DMS 273 (cell line): ENCODE measurements at regions not wholly inside any gene's neighbourhood (a gene's known extent, or its start where the extent isn't known, plus 50 kb on each side); places are given as distances from the start of the nearest gene placed in this dataset.

Source experiments
- DNase-seq: peaks from one replicate; lab custom pipeline; 2025; ENCODE audit not compliant: unreplicated experiment; lab: John Stamatoyannopoulos, UW

DNA sequence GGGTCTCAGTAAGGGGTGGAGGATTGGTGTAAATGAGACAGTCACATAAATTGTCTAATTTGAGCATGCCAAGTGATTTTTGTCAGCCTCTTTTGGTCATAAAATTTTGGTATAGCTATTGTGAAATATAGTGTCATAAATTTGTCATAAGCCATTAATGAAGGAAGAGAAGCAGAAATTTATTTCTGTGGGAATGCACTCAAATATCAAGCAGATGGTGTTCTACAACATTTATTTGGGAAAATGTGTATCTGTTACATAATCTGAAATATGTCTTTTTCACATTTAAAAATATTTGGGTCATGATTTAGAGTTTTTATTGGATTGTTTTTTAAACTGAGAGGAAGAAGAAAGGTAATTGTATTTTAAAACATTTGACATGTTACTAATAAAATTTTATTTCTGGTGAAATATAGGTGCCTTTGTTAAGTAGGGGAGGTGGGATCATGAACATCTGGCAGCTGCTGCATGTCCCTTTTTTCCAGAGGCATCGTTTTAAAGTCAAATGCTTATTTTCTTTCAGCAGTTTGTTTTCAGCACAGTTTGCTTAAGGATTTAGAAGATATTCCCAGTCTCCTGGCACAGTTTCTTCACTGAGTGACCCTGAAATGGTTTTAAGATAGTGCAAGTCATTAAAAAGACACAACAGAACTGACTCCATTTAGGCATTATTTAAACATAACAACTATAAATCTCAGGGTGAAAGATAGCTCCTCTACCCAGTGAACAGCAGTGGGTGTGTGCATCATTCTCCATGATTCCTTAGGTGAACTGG, 371.7 kb downstream of the SNAPC1 start:
- DNase-seq: no peak

DNA sequence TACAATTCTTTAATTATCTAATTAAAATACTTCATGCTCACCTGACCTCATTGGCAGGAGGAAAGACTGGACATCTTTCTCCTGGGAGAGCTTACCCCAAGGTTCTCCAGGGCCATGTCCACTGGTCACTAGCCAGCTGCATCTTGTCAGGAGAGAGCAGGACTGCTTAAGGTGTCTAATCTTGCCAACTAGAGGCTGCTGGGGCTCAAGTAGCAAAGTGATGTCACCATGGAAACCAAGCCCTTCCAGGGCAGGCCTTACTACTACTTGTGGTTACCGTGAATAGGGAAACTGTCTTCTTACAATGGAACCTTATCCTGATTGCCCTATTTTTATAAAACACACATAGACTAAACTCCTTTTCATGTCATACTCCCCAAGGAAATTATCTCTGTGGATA, 376.4 kb downstream of the SNAPC1 start:
- DNase-seq: peak; percentile 33

DNA sequence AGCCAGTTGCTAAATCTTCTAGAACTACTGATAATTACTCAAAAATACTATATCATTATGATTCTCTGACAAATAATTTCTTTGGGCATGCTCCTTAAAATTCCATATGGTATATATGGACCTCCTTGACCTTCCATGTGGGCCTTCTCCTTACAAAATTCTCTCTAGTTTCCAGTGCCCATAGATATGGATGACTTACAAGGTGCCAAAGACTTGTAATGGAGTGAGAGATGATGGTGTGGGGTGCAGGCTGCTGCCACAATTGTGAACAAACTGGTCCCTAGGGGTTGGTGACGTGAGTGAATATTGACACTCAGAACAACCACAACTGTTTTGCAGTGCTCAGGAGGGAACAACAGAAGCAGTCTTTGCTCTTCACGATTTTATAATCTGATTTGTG, 378.9 kb downstream of the SNAPC1 start:
- no peak for DNase-seq

DNA sequence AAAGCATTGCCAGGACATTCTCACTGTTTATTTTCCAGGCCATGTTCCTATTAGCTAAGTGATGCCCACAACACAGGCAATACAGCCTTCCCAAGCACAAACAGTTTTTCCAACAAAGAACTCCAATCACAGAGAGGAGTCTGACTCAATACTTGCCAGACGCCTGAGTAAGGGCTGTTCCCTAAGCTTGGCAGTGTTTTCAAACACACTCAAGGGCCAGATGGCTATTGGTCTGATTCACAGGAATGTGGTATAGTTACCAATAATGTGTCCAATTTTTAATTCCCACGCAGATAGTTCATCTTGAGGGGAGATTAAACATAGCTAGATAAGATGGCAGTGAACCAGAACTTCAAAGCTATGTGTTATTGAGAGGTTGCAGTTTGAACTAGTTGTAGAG, 381.0 kb downstream of the SNAPC1 start:
- peak; percentile 37 for DNase-seq

DNA sequence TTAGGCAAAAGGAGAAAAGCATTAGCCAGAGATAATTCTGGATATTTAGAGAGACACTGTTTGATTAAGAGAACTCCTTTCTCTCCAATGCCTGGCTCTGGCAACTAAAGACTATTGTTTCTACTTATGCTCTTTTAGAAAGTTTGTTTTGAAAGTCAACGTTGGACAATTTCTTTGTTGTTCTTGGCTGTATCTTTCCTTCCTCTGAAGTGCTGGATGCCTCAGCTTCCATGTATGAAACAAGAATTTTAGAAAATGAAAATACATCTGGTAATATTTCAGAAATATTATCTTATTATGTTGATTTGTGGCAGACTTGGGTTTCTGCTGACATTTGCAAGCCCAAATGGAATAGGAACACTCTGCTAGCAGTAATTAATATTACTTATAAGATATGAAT, 382.6 kb downstream of the SNAPC1 start:
- DNase-seq: no peak

DNA sequence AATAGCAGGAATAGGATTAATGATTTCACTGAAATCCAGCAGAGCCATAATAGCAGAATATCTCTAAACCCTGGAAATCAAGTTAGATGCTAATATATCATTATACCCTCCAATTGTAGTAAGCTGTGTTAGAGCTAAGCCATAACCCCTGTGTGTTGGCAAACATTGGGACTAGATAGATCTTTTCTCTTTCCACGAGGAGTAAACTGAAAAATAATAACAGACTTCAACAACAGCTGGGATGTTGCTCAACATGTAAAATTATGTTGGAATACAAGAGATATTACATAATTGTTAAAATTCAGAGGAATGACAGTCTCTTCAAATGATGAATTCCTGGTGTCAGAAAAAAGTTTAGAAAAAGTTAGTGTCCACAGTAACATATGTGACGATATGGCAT, 383.8 kb downstream of the SNAPC1 start:
- no peak for DNase-seq

DNA sequence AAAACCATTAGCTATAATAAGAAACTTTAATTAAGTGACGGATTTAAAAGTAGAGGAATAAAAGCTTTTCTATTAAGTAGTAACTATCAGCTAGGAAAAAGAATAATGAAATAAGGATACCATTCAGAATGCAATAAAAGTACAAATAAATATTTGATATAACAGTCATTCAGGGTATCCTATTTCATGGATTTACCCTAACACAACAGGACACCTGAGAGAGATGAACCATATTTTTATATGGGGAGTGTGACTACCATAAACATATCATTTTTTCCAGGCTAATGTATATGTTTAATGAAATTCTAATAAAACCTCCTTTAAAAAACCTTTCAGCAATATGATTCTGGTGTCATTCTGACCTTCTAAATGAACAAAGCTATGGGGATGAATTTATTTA, 393.8 kb downstream of the SNAPC1 start:
- no peak for DNase-seq

DNA sequence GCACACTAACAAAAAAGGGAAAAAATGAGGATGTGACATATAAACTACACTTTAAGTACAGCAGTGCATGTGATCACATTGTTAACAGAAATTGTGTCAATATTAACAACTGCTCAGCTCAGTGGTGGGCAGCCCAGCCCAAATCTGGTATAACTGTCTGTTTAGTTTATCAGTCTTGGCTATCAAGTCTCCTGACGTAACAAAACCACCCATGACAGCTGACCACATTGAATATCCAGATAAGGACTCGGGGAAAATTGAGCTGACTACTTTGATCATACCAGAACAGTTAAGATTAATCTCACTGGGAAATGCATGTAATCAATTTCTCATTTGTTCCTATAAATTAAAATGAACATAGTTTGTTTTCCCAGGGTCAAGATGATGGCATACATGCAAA, 396.6 kb downstream of the SNAPC1 start:
- peak; percentile 7 for DNase-seq

DNA sequence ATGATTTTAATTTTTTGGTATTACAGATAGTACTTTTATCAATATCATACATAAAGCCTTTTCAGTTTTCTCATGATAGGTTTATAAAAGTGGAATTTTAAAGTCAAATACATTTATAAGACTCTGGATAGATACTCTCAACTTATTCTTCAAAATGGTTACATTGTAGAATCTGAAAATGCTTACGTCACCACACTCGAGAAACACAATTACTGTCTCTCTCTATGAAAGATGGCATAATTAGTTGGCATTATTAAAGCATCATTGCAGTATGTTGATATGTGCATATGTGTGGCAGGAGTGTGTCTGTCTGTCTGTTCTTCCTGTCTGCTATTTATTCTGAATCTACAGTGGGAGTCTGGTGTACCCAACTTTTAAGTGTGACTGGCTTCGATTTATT, 397.1 kb downstream of the SNAPC1 start:
- no peak for DNase-seq

DNA sequence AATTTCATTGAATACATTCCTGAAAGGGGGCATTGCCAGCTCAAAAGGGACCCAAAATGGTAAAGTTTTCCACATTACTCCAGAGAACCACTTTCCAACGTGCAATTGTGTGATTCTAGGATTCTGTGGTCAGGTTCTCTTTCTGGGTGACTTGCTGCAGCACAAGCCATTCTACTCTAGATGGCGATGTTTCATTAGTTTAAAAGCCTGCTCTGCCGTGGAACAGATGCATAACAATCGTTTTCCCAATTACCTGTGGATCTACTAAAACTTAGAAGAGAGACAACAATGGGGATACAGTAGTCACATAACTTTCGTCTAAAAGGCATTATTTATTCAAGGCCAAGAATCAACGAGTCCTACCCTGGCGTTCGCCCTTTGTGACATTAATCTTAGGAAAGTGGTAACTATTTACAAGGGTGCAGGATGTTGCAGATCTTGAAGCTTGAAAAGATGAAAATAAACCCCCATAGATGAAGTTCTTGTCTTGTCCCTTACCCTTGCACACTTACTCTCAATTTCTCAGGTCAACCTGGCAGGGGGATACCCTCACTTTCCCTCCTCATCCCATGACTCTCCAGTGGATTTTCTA, 400.9 kb downstream of the SNAPC1 start:
- DNase-seq: peak; percentile 75

DNA sequence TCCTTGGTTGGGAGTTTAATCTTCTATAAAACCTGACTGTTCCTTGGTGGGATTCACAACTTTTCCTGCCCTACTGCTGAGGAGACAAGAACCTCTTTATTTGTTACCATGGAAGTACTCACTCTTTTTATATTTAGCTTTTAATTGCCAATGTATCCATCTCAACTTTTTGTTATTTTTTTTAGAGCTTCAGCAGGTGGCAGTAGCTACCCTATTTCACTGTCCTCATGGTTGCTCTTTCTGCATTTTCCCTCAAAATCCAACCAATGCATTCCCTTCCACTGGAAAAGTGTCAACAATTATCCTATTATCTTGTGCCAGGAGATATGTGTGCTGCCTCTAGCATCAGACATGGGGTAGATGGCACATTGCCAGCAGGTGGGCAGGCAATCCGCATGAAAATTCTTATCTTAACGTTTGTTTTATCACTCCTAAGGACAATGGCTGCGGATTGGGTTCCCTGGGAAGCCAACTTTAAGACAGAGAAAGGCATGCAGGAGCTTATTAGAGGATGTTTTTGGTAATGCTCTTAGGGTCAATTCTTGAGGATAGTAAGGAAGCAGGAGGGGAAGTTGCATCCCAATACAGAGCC, 406.4 kb downstream of the SNAPC1 start:
- no peak for DNase-seq

DNA sequence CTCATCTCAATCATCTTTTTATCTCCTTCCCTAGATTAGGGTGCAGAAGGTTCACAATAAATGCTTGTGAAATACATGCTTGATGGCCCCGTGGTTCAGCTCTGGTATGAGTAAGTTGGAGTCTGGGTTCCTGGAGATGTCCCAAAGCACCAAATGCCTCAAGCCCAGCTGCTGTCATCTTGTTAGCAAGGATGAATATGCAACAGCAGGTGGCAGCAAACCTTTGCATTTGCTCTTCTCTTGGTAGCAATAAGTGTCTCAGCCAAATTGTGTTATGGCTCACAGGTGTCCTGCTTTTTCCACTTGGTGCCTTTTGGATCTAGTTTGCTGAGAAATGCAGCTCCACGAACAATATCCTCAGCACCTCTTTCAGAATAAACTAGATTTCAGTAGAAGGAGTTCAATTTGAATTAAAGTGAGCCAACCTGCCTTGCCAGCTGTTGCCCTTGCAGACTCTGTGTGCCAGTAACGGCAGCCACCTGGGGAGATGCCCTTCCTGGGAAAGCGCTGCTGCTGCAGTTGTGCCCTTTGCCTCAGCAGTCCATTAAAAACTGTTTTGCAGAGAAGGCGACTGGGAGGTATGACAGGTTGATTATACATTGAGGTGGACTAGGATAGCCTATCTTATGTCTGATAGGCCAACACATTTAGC, 417.3 kb downstream of the SNAPC1 start:
- DNase-seq: peak; percentile 85

DNA sequence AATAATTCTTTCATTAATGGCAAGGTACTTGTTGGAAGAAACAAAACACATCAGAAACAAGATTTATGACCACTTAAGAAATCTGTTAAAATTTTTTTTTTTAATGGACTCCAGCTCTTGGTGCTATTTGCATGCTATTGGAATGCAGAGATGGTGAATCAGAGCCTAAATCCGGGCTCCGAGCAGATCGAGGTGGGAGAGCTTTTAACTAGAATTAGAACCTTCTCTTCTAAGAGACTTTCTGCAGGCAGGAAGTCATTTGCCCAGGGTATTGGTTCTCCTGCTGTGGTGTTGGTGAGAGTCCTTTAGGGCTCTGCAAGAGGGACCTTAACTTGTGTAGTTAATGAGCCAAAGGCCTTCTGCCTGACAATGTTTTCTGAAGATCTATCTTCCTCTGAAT, 419.4 kb downstream of the SNAPC1 start:
- no peak for DNase-seq

DNA sequence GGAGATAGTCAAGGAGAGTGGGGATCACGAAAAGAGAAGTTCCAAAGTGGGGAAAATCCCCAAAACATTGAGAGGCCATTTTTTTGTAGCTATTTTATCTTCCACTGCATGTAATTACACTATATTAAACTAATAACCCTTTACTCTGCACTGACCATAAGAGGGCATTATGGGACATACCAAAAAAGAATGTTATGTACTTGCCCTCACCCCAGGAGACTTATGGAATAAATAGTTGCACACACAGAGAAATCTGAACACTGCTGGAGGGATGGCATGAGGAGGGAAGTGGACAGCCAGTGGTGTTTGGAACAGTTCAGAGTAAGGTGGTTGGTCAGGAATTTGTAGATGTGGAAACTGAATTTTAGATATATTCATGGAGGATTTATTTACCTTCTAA, 422.9 kb downstream of the SNAPC1 start:
- DNase-seq: no peak

DNA sequence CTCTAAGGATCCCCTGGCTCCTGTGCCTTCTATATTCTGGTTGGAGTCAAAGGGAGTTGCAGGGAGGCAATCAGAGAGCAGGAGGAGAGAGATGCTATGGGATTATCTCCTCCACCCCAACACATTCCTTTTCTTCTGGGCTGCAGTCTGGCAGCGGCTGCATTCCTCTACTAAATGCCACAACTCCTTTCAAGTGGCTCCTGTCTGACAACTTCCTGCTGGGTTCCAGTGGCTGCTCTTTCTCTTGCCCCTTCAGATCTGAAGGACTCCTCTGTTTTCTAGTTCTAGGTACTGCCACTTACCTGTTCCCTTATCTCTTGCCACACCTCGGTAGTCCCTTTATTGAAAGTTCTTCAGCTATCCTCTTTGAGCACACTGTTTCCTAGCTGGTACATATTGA, 425.0 kb downstream of the SNAPC1 start:
- DNase-seq: no peak

DNA sequence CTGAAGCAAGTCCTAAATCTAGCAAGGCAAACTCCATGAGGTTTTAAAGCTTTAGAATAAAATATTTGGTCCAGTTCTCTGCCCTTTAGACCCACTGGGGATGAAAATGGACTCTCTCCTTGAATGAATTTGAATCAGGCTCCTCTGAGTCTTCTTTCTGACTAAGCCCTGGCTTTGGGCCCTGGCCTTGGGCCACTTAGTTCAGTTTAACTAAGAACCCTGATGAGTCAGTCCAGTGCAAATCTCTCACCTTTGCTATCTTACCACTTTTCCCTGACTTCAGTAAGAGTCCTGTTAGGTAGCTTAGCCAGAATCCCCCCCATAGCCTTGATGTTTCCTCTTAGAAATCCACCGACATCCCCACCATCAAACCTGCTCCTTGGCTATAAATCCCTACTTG, 427.5 kb downstream of the SNAPC1 start:
- no peak for DNase-seq

DNA sequence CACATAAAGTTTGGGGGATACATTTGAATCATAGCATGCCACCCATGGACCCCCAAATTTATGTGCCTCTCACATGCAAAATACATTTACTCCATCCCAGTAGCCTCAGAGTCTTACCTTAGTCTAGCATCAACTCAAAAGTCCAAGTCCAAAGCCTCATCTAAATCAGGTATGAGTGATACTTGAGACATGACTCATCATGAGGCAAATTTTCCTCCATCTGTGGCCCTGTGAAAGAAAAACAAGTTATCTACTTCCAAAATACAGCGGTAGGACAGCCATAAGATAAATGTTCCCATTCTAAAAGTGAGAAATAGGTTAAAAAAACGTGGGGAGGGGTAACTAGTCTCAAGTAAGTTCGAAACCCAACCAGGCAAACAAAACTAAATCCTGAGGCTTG, 444.2 kb downstream of the SNAPC1 start:
- DNase-seq: no peak

DNA sequence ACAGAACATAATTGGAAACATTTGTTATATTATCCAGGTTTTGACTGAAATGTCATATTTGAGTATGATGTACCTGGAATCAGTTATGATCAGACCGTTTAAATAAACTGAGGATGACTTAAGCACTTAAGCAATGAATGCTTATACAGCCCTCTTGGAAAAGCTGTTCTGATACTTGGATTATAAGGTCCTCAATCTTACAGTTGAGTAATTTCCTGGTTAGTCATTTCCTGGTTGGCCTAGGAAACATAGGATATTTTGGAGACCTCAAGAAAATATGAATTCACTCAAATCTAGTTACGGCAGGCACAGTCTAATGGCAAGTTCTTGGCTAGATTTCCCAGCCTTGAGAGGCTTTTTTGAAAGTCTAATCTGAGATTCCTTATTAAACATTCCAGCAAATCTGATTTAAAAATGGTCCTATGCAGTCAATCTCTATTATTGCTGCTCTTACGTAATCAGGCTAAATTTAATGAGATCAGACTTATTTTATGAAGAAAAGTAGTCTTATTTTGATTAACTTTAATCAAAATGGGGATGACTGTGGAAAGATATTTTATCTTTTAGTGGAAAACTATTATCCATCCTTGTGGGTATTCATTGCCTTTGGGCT, 447.2 kb downstream of the SNAPC1 start:
- DNase-seq: no peak

DNA sequence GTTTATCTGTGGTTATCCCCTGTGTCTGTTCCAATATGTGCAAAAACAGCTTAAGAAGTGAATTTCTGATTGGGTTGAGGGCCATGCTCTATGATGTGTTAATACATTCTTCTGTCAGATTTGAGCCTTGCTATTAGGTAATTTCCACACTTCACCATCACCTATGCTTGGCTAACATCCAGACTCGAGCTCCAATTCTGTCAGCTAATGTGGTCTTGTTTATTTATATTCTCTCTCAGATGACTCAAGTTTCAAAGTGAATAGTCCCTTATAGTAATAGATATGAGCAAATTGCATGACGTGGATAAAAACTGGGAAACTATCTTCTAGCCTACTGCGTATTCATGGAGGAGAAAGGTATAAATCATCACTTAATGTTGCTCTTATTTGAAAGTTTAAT, 451.3 kb downstream of the SNAPC1 start:
- no peak for DNase-seq

DNA sequence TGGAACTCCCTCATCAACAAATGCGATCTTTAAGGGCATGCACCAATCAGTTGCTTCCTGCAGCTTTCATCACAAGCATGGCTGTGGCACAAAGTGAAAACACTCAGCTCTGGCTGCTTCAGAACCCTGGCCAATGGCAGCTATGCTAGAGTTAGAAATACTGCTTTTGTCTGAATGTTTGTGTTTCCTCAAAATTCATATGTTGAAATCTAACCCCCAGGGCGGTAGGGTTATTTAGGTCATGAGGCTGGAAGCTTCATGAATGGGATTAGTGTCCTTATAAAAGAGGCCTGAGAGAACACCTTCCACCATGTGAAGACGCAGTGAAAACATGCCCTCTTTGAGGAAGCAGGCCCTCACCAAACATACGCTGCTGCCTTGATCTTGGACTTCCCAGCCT, 453.9 kb downstream of the SNAPC1 start:
- no peak for DNase-seq

DNA sequence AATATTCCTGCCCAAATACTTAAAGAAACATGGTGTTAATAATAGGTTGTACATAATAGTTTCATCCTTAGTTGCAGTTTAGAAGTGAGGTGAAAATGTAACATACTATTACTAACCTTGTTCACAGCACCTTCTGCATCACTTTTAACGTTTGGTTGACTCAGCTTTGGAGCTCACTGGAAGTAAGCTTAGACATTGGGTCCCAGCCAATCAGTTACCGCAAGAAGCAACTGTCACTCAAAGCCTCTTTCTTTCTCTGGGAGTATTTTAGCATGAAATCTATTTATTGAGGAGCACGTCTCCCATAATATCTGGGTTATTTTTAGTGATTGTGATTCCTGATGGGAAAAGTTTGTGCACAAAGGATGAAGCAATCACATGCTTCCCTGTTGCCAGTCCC, 472.6 kb downstream of the SNAPC1 start:
- no peak for DNase-seq

DNA sequence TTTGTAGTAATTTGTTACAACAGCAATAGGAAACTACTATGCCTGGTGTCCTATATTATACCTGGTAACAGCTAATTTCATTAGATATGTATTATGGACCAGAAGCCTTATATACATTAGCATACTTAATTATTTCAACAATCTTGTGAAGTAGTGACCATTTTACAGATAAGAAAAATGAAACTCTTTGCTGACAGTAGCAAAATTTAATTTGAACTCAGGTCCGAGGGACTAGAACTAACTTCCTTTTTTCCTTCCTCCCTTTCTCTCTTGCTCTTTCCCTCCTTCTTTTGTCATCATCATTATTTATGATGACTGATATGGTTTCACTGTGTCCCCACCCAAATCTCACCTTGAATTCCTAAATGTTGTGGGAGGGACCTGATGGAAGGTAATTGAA, 482.0 kb downstream of the SNAPC1 start:
- DNase-seq: no peak
